ENCODE measurements at regions not wholly inside any gene's neighbourhood (a gene's known extent, or its start where the extent isn't known, plus 50 kb on each side); places are given as distances from the start of the nearest gene placed in this dataset.
A peak's percentile ranks its signal among the peaks of the same experiment; 100 is the strongest.

GRCh38 chr4:27078934-27079455 lies 218.4 kb downstream of the STIM2 start:
- no peak for TF ChIP-seq CTCF (IDR thresholded peaks at IDR 0.05)

DNA sequence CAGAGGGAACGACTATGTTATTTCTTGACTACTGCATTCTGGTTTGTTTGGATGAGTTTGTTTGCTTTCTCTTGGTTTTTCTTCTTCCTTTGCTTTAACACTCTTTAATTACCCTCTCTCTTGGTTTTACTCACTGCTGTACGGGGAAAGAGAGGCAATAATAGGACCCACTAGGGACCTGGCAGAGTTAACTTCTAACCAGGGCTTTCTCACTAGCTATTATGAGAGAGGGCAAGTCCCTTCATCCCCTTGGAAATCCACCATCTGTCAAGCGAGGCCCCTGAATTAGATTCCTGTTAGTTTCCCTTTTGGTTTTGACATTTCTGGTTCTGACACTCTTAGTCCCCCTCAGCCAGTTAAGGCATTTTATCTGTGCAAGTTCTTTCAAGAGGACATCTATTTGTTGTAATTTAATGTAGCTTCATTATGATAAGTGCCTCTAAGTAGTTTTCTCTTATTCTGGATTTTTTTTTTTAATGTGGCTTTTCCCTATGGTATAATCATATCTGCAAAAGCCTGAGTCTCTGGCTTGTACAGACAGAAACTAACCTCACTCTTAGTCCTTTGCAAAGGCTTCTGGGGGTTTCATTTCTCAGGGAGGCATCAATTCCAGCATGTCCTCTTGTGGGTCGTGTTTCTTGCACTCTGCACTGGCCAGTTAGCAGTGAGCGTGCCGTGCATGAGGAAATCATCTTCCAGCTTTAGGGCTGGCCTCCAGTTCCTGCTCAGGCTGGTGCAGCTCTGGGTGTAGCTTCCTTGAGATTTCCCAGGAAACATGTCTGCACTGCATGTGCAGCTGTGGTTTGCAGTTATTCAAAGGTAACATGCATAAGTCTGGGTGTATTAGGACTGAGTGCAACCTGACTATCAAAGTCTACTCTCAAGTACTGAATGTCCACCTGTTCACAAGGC lies 221.3 kb downstream of the STIM2 start:
- no peak for TF ChIP-seq CTCF (IDR thresholded peaks at IDR 0.05)

DNA sequence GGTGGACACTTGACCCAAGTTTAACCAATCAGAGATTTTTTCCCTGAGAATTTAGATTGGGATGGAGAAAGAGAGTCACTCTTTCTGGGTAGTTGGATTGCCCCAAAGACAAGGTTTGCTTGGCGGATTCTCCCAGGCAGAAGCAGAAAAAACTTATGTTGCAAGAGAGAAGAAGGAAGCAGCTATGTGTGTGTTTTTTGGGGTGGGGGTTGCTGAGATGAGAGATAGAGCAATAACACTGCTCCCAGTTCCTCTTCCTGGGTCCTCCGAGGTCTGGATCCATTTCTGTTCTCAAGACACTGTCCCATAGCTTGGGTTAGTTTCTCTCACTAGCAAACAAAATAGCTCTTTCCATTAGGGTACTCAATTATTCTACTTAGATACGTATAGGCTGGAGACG lies 222.1 kb downstream of the STIM2 start:
- TF ChIP-seq CTCF (IDR thresholded peaks at IDR 0.05), result no peak

DNA sequence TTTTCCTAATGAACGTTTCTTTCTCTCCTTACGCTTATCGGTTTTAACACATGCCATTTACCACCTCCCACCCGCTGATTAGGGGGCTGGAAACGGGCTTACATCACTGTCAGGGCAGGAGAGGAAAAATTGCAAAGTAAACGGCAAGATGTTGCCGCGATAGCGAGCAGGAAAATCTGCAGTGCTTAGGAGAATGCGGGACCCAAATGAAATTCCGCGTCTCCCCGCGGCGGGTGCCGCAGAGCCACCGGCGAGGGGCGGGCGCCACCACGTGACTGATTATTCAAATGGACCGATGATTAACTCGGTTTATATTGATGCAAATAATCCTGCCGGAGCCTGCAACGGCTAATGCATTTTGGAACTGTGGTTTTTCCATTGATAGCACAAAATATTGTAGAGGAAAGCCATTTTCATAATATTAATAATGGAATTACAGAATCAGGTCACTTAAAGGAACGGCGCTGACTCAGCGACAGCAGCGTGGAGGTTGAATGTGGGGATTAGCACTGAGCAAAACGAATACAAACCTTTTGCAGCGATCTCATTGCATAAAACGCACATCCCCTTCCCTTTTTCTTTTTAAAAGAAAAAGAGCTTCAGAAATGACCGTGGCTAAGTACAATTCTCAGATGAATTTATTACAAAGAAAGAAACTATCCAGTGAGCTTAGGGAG lies 224.2 kb downstream of the STIM2 start:
- TF ChIP-seq CTCF (IDR thresholded peaks at IDR 0.05), result peak; percentile 48; the same call in 1 of the 2 replicates

DNA sequence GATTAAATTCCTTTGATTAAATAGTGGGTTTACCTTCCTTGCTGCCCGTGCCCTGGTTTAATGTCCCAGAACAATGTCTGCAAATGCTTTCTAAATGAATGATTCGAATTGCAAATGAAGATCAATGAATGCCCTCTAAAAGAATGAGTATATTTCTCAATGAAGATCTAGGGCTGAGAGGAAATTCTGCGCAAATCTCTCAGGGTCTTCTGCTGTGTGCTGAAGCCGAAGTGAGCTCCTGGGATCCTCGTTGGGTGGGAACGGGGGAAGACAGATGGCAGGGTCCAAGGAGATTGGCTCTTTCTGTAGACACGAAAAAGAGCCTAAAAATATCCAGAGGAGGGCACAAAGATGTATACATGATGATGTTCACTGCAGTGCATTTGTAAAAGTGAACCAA lies 224.8 kb downstream of the STIM2 start:
- no peak for TF ChIP-seq CTCF (IDR thresholded peaks at IDR 0.05)

DNA sequence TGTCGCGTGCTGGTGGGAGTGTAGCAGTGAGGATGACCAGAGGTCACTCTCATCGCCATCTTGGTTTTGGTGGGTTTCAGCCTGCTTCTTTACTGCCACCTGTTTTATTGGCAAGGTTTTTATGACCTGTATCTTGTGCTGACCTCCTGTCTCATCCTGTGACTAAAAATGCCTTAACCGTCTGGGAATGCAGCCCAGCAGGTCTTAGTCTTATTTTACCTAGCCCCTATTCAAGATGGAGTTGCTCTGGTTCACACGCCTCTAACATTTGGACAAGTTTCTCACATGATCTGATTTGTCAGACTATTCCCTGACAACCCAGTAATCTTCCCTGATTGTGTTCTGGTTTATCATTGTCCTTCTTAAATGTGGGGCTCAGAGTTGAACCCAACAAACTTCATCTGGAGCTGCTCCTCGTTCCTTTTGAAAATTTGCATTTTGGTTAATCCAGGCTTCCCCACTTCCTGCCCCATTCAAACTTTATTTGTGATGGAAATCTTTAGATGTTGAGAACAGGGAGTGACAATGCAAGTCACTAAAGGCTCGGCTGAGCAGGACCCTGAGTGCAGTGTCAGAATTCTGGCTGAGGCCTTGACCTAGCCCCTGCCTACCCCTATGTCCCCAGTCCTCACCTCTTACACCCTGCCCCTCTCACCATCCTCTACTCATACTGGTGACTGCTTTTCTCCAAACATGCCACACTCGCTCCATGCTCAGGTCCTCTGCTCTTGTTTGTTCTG lies 226.8 kb downstream of the STIM2 start:
- TF ChIP-seq CTCF (IDR thresholded peaks at IDR 0.05), result no peak

DNA sequence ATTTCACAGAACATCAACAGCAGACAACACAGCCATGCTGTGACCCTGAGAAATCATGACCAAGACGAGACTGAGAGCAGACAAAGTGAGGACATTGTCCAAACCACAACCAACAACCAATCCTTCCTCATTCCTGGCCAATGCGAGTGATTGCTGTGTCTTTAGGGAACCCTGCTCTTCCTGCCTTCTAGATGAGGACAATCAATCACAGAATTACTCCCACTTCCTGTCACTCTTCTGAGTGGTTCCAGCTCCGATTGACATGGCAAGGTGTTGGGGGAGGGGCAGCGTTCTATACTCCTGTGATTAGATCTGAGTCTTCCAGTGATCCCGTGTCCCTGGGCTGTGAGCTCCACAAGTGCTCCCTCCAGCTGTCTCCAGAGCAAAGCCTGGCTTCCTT lies 227.8 kb downstream of the STIM2 start:
- TF ChIP-seq CTCF (IDR thresholded peaks at IDR 0.05), result no peak
